ENCODE measurements at regions not wholly inside any gene's neighbourhood (a gene's known extent, or its start where the extent isn't known, plus 50 kb on each side); places are given as distances from the start of the nearest gene placed in this dataset.

- DNase-seq (ENCODE audit: low spot score in 2 of 2), result no peak
- H3K4me3 Mint-ChIP-seq, result no peak overlapping the region
- ATAC-seq, result no peak
- H3K4me1 Mint-ChIP-seq, result no peaks in the 10 kb centered on the region
- no peaks in the 10 kb centered on the region for H3K36me3 Mint-ChIP-seq
- H3K9me3 Mint-ChIP-seq, result no peaks in the 10 kb centered on the region
- no peak overlapping the region for H3K27ac Mint-ChIP-seq
These were observed 102.9 kb downstream of the EMP1 start for GRCh38 chr12:13299457-13299856.

- DNase-seq (ENCODE audit: low spot score in 2 of 2) (no peak), ATAC-seq (no peak)
- no peaks in the 10 kb centered on the region for H3K9me3 Mint-ChIP-seq
- H3K27ac Mint-ChIP-seq, result no peak overlapping the region
- H3K4me1 Mint-ChIP-seq, result no peaks in the 10 kb centered on the region
- no peak overlapping the region for H3K4me3 Mint-ChIP-seq
- H3K36me3 Mint-ChIP-seq, result no peaks in the 10 kb centered on the region
These were observed 96.6 kb downstream of the EMP1 start for GRCh38 chr12:13293096-13293495.

- Mint-ChIP-seq H3K27ac (no peak overlapping the region), H3K4me1 (no peaks in the 10 kb centered on the region), H3K9me3 (no peaks in the 10 kb centered on the region), H3K4me3 (no peak overlapping the region), H3K36me3 (no peaks in the 10 kb centered on the region)
- ATAC-seq, result no peak
- DNase-seq (ENCODE audit: low spot score in 2 of 2), result no peak
These were observed 93.2 kb downstream of the EMP1 start for GRCh38 chr12:13289653-13290289.

GRCh38 chr12:13288937-13289652 lies 92.6 kb downstream of the EMP1 start:
- Mint-ChIP-seq H3K27ac (no peak overlapping the region), H3K9me3 (no peaks in the 10 kb centered on the region), H3K36me3 (no peaks in the 10 kb centered on the region)

GRCh38 chr12:13288501-13288900 lies 92.0 kb downstream of the EMP1 start:
- Mint-ChIP-seq H3K4me3 (no peak overlapping the region), H3K36me3 (no peaks in the 10 kb centered on the region), H3K27ac (no peak overlapping the region), H3K4me1 (no peaks in the 10 kb centered on the region), H3K9me3 (no peaks in the 10 kb centered on the region)
- ATAC-seq (no peak), DNase-seq (ENCODE audit: low spot score in 2 of 2) (no peak)

More at GRCh38 chr12:13288937-13289652, 92.6 kb downstream of the EMP1 start:
- no peak overlapping the region for H3K4me3 Mint-ChIP-seq
- no peak for ATAC-seq
- H3K4me1 Mint-ChIP-seq, result no peaks in the 10 kb centered on the region
- DNase-seq (ENCODE audit: low spot score in 2 of 2), result no peak

- Mint-ChIP-seq H3K4me3 (no peak overlapping the region), H3K9me3 (no peaks in the 10 kb centered on the region), H3K36me3 (no peaks in the 10 kb centered on the region), H3K27ac (no peak overlapping the region), H3K4me1 (no peaks in the 10 kb centered on the region)
- DNase-seq (ENCODE audit: low spot score in 2 of 2) (no peak), ATAC-seq (no peak)
These were observed 87.3 kb downstream of the EMP1 start for GRCh38 chr12:13283867-13284266.

GRCh38 chr12:13282861-13283260 lies 86.3 kb downstream of the EMP1 start:
- Mint-ChIP-seq H3K4me1 (peaks cover 5% of the 10 kb centered on the region), H3K4me3 (no peak overlapping the region), H3K9me3 (no peaks in the 10 kb centered on the region), H3K36me3 (no peaks in the 10 kb centered on the region), H3K27ac (no peak overlapping the region)
- ATAC-seq (no peak), DNase-seq (ENCODE audit: low spot score in 2 of 2) (no peak)

GRCh38 chr12:13278249-13278787 lies 81.8 kb downstream of the EMP1 start:
- no peak overlapping the region for H3K4me3 Mint-ChIP-seq
- no peaks in the 10 kb centered on the region for H3K9me3 Mint-ChIP-seq
- no peak overlapping the region for H3K27ac Mint-ChIP-seq
- peak; percentile 62 to 71 for DNase-seq (ENCODE audit: low spot score in 2 of 2)
- ATAC-seq, result peak; percentile 76
- no peaks in the 10 kb centered on the region for H3K36me3 Mint-ChIP-seq
- H3K4me1 Mint-ChIP-seq, result peaks cover 6% of the 10 kb centered on the region

- DNase-seq (ENCODE audit: low spot score in 2 of 2) (no peak), ATAC-seq (peak; percentile 31)
- Mint-ChIP-seq H3K4me1 (peaks cover 6% of the 10 kb centered on the region), H3K36me3 (no peaks in the 10 kb centered on the region), H3K27ac (no peak overlapping the region), H3K9me3 (no peaks in the 10 kb centered on the region), H3K4me3 (no peak overlapping the region)
These were observed 80.8 kb downstream of the EMP1 start for GRCh38 chr12:13277293-13277692.

GRCh38 chr12:13275241-13276085 lies 78.9 kb downstream of the EMP1 start:
- H3K27ac Mint-ChIP-seq, result no peak overlapping the region

GRCh38 chr12:13273850-13274249 lies 77.3 kb downstream of the EMP1 start:
- H3K4me3 Mint-ChIP-seq, result no peak overlapping the region
- H3K9me3 Mint-ChIP-seq, result no peaks in the 10 kb centered on the region
- ATAC-seq (no peak), DNase-seq (ENCODE audit: low spot score in 2 of 2) (no peak)
- no peaks in the 10 kb centered on the region for H3K36me3 Mint-ChIP-seq
- peaks cover 6% of the 10 kb centered on the region for H3K4me1 Mint-ChIP-seq
- no peak overlapping the region for H3K27ac Mint-ChIP-seq

More at GRCh38 chr12:13275241-13276085, 78.9 kb downstream of the EMP1 start:
- no peak for DNase-seq (ENCODE audit: low spot score in 2 of 2)
- peaks cover 6% of the 10 kb centered on the region for H3K4me1 Mint-ChIP-seq
- H3K9me3 Mint-ChIP-seq, result no peaks in the 10 kb centered on the region
- no peaks in the 10 kb centered on the region for H3K36me3 Mint-ChIP-seq
- ATAC-seq, result no peak
- no peak overlapping the region for H3K4me3 Mint-ChIP-seq

- no peak for DNase-seq (ENCODE audit: low spot score in 2 of 2)
- Mint-ChIP-seq H3K36me3 (no peaks in the 10 kb centered on the region), H3K4me1 (peaks cover 3% of the 10 kb centered on the region), H3K4me3 (no peak overlapping the region), H3K9me3 (no peaks in the 10 kb centered on the region), H3K27ac (no peak overlapping the region)
- no peak for ATAC-seq
These were observed 76.6 kb downstream of the EMP1 start for GRCh38 chr12:13273097-13273496.

- Mint-ChIP-seq H3K36me3 (no peaks in the 10 kb centered on the region), H3K4me1 (no peaks in the 10 kb centered on the region)
- ATAC-seq, result no peak
These were observed 74.3 kb downstream of the EMP1 start for GRCh38 chr12:13270817-13271216.

More at GRCh38 chr12:13270817-13271216, 74.3 kb downstream of the EMP1 start:
- Mint-ChIP-seq H3K9me3 (no peaks in the 10 kb centered on the region), H3K4me3 (no peak overlapping the region), H3K27ac (no peak overlapping the region)
- no peak for DNase-seq (ENCODE audit: low spot score in 2 of 2)
